ENCODE measurements at regions not wholly inside any gene's neighbourhood (a gene's known extent, or its start where the extent isn't known, plus 50 kb on each side); places are given as distances from the start of the nearest gene placed in this dataset.
"Not testable (repeated sequence)": the region's sequence is repeated elsewhere in the genome, so short reads cannot be mapped to it uniquely, and the experiment has no call there.

GRCh38 chr9:65418966-65419365 lies 134.0 kb upstream of the FOXD4L5 start:
- DNase-seq (ENCODE audit: low read depth): not testable (repeated sequence)

- DNase-seq (ENCODE audit: low read depth): not testable (repeated sequence)
Measured at GRCh38 chr9:65416948-65417347, 131.9 kb upstream of the FOXD4L5 start.

- DNase-seq (ENCODE audit: low read depth): not testable (repeated sequence)
Measured at GRCh38 chr9:65414249-65414648, 129.2 kb upstream of the FOXD4L5 start.

GRCh38 chr9:65413371-65413770 lies 128.4 kb upstream of the FOXD4L5 start:
- DNase-seq (ENCODE audit: low read depth): not testable (repeated sequence)

- no peak for DNase-seq (ENCODE audit: low read depth)
Measured at GRCh38 chr9:65411901-65412300, 126.9 kb upstream of the FOXD4L5 start.

GRCh38 chr9:65411336-65411735 lies 126.3 kb upstream of the FOXD4L5 start:
- DNase-seq (ENCODE audit: low read depth): no peak

- no peak for DNase-seq (ENCODE audit: low read depth)
Measured at GRCh38 chr9:65410926-65411325, 125.9 kb upstream of the FOXD4L5 start.

- DNase-seq (ENCODE audit: low read depth): no peak
Measured at GRCh38 chr9:65409471-65409980, 124.5 kb upstream of the FOXD4L5 start.

GRCh38 chr9:65408806-65409205 lies 123.8 kb upstream of the FOXD4L5 start:
- DNase-seq (ENCODE audit: low read depth): not testable (repeated sequence)

- not testable (repeated sequence) for DNase-seq (ENCODE audit: low read depth)
Measured at GRCh38 chr9:65406625-65407024, 121.6 kb upstream of the FOXD4L5 start.

GRCh38 chr9:65405766-65406165 lies 120.8 kb upstream of the FOXD4L5 start:
- DNase-seq (ENCODE audit: low read depth): not testable (repeated sequence)

- DNase-seq (ENCODE audit: low read depth): no peak
Measured at GRCh38 chr9:65405253-65405652, 120.2 kb upstream of the FOXD4L5 start.

- DNase-seq (ENCODE audit: low read depth): no peak
Measured at GRCh38 chr9:65404232-65405006, 119.4 kb upstream of the FOXD4L5 start.

GRCh38 chr9:65403721-65404120 lies 118.7 kb upstream of the FOXD4L5 start:
- DNase-seq (ENCODE audit: low read depth): no peak

- not testable (repeated sequence) for DNase-seq (ENCODE audit: low read depth)
Measured at GRCh38 chr9:65403072-65403471, 118.1 kb upstream of the FOXD4L5 start.

GRCh38 chr9:65402206-65402870 lies 117.3 kb upstream of the FOXD4L5 start:
- not testable (repeated sequence) for DNase-seq (ENCODE audit: low read depth)

- DNase-seq (ENCODE audit: low read depth): not testable (repeated sequence)
Measured at GRCh38 chr9:65401456-65402045, 116.5 kb upstream of the FOXD4L5 start.

GRCh38 chr9:65400886-65401285 lies 115.9 kb upstream of the FOXD4L5 start:
- no peak for DNase-seq (ENCODE audit: low read depth)

- not testable (repeated sequence) for DNase-seq (ENCODE audit: low read depth)
Measured at GRCh38 chr9:65397763-65398719, 113.0 kb upstream of the FOXD4L5 start.

GRCh38 chr9:65397226-65397625 lies 112.2 kb upstream of the FOXD4L5 start:
- DNase-seq (ENCODE audit: low read depth): not testable (repeated sequence)

GRCh38 chr9:65396601-65397000 lies 111.6 kb upstream of the FOXD4L5 start:
- DNase-seq (ENCODE audit: low read depth): not testable (repeated sequence)

- not testable (repeated sequence) for DNase-seq (ENCODE audit: low read depth)
Measured at GRCh38 chr9:65395789-65396188, 110.8 kb upstream of the FOXD4L5 start.
